Skin of body (tissue), 1 donor: ENCODE measurements at regions not wholly inside any gene's neighbourhood (a gene's known extent, or its start where the extent isn't known, plus 50 kb on each side); places are given as distances from the start of the nearest gene placed in this dataset.

Source experiments
- DNase-seq: peaks from one replicate; lab custom pipeline; 2025; lab: John Stamatoyannopoulos, UW

DNA sequence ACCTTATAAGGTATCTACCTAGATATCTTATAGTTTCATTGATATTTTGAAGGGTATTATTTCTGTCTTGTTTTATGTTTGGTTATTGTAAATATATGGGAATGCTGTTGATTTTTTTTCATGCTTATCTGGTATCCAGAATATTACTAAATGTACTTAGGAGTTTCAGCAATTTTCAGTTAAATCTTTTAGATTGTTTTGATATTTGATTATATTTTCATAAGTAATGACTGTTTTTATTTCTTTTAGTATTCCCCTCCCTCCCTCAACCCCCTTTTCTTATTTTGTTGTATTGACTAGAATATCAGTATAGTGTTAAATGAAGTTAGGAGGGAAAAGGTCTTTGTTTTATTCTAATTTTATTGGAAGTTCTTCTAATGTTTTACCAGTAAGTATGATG lies 344.4 kb upstream of the PROX1 start:
- no peak for DNase-seq

DNA sequence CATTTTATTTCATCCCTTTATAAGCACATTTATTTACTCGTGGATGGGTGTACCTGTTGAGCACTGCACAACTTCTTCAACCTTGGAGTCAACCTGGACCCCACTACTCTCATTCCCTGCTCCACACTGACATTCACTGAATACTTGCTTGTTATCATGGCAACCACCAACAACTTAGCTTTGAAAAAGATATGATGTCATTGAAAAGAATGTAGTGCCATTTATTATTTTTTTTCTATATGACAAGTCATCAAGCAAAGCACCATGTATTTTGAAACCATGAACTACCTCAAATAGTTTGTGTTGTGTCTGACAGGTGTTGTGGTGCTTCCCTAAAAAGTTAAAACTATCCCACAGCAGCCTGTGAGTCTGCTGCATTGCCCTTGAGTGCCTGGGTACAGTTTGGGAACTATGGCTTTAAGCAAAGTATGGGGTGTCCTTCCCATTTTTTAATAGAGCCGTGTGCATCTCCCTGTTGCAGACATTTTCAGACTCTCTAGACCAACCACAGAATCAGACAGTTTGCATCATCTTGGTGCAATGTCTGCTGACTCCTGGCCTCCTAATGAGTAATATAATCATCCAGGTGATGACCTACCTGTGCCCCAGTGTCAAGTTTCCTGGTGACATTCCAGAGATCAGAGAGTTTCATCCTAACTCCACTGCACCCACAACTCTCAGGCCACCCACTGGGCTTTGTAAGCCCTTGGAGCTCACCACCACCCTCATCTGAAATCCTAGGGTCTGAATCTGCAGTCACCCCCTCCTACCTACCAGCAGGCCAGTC lies 339.7 kb upstream of the PROX1 start:
- no peak for DNase-seq

DNA sequence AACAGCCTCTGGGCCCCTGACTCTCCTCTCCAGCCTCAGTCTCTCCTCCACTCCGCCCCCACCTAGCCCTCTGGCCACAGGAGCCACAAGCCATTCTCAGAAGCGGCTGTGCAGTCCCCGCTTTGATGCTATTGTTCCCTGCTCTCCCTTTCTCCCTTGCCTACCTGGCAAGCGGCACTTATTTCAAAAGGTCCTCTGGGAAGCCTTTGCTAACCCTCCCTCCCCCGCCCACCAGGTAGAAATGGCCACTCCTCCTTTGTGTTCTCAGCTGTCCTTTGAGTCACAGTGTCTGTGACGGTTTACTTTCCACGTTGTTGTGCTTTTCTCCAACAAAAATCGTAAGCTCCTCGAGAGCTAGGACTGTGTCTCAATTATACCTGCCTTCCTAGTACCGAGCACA lies 338.4 kb upstream of the PROX1 start:
- no peak for DNase-seq

DNA sequence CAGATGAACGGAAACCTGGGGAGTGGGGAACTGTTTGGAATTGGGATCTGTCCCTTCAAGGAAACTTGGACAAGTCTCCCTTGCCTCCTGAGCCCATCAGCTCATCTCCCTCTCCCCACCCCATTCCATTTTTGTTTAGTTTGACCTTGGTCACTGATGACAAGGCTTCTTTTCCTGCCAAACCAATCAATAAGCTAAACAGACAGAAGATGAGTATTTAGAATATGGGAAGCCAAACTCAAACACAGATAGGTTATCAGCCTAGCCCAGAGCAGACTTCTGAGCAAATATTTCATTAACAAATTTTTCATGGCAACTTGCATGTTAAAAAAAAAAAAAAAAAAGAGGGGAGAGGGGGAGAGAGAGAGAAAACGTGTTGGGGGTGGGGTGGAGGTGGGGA lies 337.2 kb upstream of the PROX1 start:
- DNase-seq, result no peak

DNA sequence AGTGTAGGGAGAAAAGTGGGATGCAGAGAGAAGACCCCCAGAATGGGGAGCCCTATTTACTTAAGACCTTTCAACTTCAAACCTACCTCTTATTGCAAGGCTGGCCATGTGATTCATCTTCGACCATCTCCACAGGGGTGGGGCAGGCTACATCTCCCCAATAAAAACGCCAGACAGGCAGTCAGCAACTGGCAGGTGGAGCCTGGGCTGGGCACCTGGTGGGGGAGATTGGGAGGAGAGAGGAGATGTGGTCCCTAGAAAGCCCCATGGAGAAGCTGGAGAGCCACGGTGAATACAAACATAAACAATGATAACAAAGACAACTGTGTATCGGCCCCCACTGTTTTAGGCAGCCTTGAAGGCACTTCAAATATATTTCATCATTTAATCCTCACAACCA lies 336.7 kb upstream of the PROX1 start:
- DNase-seq, result no peak

DNA sequence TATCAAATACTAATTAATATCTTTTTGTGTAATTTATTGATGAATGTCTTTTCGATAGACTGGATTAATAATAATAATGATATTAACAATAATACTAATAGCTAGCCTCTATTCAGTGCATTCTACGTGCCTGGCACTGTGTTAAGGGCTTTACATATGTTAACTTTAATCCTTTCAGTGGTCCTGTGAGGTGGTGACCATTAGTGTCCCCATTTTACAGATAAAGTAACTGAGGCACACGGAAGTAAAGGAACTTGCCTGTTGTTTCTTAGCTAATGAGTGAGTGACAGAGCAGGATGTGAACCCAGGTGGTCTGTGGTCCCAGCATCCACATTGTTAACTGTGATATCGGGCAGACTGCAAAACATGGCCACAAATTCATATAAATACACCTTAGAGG lies 335.7 kb upstream of the PROX1 start:
- no peak for DNase-seq

DNA sequence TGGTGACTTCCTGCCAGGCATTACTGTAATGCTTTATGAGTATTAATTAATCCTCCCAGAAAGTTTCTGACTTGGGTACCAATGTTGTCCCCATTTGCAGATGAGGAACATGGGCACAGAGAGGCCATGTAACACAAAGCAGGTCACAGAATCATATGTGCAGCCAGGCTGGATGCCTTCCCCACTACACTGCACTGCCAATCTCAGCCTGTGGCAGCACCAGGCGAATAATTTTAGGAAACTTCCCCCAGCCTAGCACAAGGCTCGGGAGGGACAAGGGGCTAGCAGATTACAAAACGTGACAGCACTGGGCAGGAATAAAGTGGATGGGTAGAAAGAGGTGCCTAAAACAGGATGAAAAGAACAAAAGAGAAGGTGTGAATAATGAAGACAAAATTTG lies 331.7 kb upstream of the PROX1 start:
- DNase-seq, result no peak

DNA sequence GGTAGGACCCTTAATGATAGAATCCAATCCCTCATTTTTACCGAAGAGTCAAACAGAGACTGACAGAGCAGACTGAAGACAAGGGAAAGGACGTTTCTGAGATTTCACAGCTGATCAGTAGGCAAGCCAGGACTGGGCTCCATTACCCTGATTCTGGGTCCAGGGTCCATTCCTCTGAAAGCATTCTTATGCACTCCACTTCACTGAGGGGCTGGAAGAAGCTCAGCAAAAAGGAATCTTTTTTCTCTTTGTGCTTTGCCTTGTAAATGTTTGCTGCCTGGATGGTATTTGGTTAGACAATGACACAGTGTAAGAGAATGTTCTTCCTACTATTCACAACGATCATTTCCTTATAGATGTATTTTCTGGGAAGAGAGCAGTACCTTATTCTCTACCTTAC lies 331.3 kb upstream of the PROX1 start:
- DNase-seq, result no peak

DNA sequence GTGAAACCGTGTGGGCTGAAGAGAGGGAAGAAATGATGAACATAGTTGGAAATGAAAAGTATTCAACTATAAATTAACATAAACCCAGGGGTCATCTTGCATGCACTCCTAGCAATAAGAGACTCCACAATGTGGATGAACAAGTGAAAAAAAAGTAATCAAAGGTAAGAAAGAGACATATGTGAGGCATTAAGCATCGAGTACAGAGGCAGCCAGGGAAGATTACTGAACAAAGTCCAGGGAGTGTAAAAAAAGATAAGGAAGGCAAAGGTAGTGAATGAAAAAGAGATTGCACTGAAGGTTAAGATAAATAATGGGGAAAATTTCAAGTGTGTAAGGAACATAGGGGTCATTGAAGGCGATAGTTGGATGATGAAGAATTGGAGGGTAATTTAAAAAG lies 330.8 kb upstream of the PROX1 start:
- no peak for DNase-seq

DNA sequence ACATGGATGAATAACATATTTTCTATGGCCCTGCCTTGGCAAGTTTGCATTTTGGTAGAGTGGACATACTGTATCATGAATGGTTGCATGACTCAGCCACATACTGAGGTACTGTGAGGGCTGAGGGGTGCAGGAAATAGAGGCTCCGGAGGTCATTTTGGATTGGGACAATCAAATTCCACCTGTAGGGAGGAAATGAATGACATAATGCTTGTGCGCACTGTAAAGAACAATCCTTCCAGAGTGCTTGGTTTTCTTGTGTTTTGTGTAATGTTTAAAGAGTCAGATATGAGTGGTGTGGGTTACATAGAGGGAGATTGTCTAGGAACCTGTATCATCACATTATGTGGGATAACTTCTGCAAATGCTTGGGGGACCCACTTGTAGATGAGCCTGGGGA lies 329.9 kb upstream of the PROX1 start:
- no peak for DNase-seq

DNA sequence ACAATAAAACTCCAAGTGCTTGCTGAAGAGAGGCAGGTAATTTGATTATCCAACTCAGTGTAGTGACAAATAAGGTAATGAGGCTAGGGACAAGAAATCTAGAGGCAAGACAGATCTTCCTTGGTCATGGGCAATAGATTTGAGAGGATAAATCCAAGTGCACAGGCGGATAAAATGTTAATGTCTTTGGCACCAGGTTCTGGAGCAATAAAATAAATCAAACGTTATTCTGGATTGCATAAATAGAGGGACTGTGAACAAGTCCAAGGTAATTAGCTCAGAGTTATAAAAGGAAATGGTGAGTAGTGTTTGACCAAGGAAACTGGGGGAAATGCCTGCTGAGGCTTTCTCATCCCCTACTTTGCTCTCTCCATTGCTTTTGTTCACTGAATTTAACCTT lies 329.3 kb upstream of the PROX1 start:
- DNase-seq, result no peak

DNA sequence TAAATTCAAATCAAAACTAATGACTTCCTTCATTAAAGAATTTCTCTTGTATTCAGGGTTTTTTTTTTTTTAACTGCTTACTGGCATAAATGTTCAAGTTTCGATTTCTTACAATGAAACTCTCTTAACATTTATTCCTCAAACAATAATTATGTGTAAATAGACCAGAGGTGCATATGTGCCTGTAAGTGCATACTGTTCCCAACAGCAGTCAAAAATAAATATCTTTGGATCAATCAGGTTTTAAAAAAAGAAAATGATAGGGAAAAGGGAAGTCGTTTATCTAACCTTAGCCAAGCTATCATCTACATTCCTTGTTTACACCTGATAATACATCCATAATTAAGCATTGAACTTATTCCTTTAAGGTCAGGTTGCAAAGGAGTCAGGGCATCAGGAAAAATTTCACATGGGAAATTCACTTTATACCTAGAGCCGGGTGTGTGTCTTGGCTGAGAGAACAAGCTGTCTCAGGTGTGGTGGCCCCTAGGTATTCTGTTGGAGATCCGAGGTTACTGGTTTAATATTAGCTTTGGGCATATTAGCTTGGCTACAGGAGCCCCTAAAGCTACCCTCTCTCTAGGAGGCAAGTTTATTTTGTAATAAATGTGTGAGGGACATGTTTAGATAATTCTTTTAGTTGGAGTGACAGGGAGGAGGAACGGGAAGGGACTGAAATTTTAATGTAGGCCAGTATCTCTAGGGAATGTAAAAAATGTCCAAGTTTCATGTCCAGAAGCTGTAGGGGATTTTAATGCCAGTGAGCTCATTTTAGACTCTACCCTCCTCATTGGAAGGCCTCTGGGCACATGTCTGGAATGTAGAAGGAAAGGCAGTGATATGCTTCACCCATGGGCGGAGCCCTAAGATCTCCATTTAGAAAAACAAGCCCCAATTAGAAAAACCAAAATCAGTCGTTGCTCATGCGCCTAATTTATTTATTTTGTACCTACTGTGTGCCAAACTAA lies 327.9 kb upstream of the PROX1 start:
- no peak for DNase-seq

DNA sequence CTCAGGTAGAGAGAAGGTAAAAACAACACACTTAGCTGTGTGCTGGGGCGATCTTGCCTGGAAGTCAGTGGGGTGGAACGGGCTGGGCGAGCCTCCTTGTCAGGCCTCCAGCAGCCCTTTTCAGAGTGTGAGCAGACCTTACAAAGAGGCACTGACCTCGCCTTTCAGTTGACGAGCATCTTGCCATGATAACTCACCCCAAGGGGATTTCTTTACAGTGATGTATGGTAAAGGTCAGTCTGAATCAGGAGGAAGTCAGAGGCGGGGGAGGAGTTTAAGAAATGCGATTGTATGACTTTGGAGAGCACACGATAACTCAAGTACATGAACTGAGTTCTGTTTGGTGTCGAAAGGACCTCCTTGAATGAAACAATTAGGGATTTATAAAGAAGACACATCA lies 326.5 kb upstream of the PROX1 start:
- no peak for DNase-seq

DNA sequence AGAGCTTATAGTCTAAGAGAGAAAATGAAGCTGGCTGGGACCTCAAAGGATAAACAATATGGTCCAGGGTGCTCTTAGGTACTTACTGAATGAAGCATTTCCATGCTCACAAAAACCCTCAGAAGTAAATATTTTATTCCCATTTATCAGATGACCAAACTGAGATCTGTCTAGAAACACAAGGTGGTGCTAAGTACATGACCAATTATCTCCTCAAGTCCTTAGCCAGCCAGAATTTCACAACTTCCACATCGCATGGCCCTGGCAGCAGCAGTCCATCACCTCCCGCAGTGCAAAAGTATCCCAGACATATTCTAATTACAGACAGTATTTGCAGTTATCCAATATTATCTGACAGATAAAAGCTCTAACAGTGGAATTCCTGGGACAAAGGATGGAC lies 321.7 kb upstream of the PROX1 start:
- DNase-seq, result no peak

DNA sequence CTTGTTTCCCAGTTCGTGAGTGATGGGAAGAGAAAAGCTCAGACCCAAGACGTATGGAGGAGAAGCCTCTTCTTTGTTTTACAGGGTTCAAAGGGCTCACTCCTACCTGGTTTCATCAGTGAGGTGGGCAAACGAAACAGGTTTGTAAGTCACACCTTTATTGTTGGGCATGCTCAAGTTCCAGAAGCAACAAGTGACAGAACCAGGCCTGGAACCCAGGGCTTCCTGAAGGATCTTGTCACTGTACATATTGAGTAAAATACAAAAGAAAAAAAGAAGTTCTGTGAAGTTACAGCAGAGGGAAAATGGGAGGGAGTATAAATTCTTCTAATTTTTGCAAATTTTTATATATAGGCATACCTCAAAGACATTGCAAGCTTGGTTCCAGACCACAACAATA lies 320.9 kb upstream of the PROX1 start:
- DNase-seq, result no peak

DNA sequence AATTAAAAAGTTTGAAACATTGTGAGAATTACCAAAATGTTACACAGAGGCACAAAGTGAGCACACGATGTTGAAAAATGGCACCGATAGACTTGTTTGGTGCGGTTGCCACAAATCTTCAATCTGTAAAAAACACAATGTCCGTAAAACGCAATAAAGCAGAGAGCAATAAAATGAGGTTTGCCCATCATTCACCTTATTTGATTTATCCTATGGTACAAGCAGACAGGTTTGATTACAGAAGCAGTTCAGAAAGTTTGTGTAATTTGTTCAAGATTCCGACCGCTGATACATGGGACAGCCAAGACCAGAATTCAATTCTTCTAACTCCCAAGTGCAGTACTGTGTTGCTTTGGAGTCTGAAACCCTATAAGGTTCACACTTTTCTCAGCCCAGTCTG lies 318.3 kb upstream of the PROX1 start:
- DNase-seq, result no peak

DNA sequence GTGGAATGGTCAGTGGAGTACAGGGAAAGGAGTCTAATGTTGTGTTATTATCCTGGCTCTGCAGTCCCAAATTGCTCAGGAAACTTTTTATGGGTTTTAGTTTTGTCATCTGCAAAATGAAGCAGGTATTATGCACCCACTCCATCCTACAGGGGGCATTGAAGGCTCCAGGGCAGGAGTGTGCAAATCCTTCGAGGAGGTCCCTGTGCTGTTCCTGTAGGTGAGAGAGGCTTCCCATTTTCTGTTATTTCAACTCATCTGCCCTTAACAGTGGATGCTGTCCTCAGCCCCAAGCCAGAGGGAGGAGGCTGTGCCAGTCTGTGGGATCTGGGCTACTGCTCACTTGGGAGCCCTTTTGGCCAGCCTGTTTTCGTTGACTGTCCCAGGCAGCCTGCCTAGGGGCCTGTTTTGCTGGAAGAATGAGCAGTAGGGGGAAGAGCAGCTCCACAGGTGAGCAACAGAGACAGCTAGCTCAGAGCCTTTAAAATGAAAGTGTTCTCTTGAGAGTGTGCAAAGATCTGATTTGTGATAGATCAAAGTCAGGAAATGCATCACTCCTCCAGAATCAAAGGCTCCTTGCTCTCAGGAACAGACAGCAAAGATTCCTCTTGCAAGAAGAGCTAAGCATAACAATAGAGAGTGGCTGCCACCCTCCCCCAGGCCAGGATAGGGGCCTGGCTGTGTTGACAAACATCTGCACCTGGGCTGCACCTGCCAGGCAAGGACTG lies 317.6 kb upstream of the PROX1 start:
- DNase-seq, result no peak

DNA sequence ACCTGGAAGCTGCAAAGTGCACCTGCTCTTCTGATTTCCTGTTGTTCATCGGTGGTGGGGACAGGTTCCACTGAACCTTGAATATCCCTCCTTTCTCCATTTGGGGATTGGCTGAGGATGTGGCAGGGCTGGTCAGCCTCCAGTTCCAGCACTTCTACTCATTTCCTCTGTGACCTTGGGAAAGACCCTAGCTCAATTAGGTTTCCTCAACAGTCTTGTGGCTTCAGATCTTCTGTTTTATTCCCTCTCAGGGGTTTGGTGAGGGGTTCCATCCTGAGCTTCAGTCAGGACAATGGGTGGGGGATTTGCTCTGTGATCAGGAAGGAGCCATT lies 317.1 kb upstream of the PROX1 start:
- DNase-seq, result no peak

DNA sequence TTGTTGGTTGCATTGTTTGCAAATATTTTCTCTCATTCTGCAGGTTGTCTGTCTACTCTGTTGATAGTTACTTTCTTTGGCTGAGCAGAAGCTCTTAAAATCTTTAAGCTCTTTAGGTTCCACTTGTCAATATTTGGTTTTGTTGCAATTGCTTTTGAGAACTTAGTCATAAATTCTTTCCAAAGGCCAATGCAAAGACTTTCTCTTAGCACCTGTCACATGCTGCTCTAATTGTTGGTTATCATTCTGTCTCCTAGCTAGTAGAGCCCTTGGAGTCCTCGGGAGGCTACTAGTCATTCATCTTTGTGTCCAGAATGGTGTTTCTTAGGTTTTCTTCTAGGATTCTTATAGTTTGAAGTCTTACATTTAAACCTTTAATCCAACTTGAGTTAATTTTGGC lies 312.7 kb upstream of the PROX1 start:
- DNase-seq, result no peak

DNA sequence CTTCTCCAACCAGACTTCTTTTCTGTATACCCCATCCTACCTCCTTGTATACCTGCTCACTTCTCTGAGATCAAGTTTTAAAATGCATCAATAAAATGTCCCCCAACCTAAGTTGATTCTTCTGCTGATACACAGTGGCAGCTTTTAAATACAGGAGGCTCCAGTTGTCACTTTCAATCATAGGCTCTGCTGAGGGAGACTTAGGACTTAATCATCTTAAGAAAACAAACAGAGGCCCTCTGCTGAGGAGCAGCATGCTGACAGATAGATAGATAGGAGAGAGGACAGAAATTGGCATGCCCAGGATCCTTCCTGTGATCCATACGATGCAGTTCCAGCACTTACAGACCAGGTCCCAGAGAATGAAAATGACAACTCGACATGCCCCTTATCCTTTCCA lies 311.0 kb upstream of the PROX1 start:
- no peak for DNase-seq

DNA sequence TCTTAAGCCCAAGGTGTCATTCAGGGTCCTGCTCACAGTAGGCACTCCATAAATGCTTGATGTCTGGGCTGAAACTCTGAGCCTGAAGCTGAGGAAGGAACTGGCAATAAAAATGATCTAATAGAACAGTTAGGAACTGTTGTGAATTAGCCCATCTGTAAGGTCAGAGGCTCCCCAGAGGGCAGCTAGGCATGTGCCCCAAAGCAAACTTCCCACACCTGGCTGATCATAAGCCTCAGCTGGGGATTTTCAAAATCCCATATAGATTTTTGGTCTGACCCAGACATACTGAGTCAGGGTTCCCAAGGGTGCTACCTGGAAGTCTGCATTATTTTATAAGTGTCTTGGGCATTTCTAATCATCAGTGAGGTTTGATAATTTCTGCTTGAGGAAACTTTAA lies 309.4 kb upstream of the PROX1 start:
- DNase-seq, result no peak

DNA sequence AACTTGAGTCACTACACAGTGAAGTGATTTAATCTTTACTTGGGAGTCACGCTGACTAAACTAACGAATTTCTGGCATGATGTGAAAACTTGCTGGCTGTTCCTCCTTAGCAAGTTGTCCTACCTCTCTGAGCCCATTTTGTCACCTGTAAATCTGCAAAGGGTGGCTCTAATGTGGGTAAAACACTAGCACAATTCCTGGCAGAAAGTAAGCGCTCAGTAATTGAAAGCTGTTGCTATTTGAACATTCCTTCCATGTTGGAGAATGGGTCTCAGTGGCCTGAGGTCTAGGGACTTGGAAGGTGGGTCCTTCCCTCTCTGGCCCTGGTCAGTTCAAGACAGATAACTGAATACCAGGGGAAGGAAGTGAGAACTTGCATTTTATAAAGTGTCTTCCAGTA lies 309.0 kb upstream of the PROX1 start:
- DNase-seq, result no peak
